ENCODE measurements at regions not wholly inside any gene's neighbourhood (a gene's known extent, or its start where the extent isn't known, plus 50 kb on each side); places are given as distances from the start of the nearest gene placed in this dataset.

GRCh38 chr13:50550151-50550550, 293.3 kb downstream of the DLEU7 start:
- DNase-seq (no peak), ATAC-seq (no peak)
- 64% methylated on average over 1 of the region's 1 CpG for WGBS (ENCODE audit: insufficient coverage, low coverage, low lambda C conversion rate, missing lambda C conversion rate)
- no peak for TF ChIP-seq CTCF (IDR thresholded peaks at IDR 0.05)
- no peak overlapping the region for H3K4me3 ChIP-seq
- no peaks in the 10 kb centered on the region for H3K27me3 ChIP-seq
- intact Hi-C loops (cut with DNase I) = no loop called here
- no peaks in the 10 kb centered on the region for H3K36me3 ChIP-seq
- H3K27ac ChIP-seq = no peak overlapping the region
- no peaks in the 10 kb centered on the region for H3K9me3 ChIP-seq
- H3K4me1 ChIP-seq = no peaks in the 10 kb centered on the region

GRCh38 chr13:50552424-50552966, 291.0 kb downstream of the DLEU7 start:
- Histone ChIP-seq H3K27me3 (no peaks in the 10 kb centered on the region), H3K9me3 (no peaks in the 10 kb centered on the region), H3K4me1 (no peaks in the 10 kb centered on the region), H3K27ac (no peak overlapping the region), H3K4me3 (no peak overlapping the region), H3K36me3 (no peaks in the 10 kb centered on the region)
- TF ChIP-seq CTCF (IDR thresholded peaks at IDR 0.05) (no peak), POLR2A (IDR thresholded peaks at IDR 0.05) (no peak)
- no peak for ATAC-seq
- WGBS (ENCODE audit: insufficient coverage, low coverage, low lambda C conversion rate, missing lambda C conversion rate) = 63% methylated on average over 1 of the region's 1 CpG
- no peak for DNase-seq
- intact Hi-C loops (cut with DNase I) = no loop called here

- no peak overlapping the region for H3K4me3 ChIP-seq
- H3K36me3 ChIP-seq = no peaks in the 10 kb centered on the region
- intact Hi-C loops (cut with DNase I) = no loop called here
- H3K27me3 ChIP-seq = no peaks in the 10 kb centered on the region
- H3K9me3 ChIP-seq = no peaks in the 10 kb centered on the region
- DNase-seq = no peak
- no peak for TF ChIP-seq CTCF (IDR thresholded peaks at IDR 0.05)
- TF ChIP-seq POLR2A (IDR thresholded peaks at IDR 0.05) = no peak
- no peaks in the 10 kb centered on the region for H3K4me1 ChIP-seq
- no peak overlapping the region for H3K27ac ChIP-seq
- ATAC-seq = no peak
Measured at GRCh38 chr13:50561739-50562138, 281.8 kb downstream of the DLEU7 start.

GRCh38 chr13:50566646-50567045, 276.8 kb downstream of the DLEU7 start:
- TF ChIP-seq CTCF (IDR thresholded peaks at IDR 0.05) = no peak
- no peak for TF ChIP-seq POLR2A (IDR thresholded peaks at IDR 0.05)
- no peak for DNase-seq
- H3K4me3 ChIP-seq = no peak overlapping the region
- intact Hi-C loops (cut with DNase I) = no loop called here
- H3K9me3 ChIP-seq = no peaks in the 10 kb centered on the region
- no peaks in the 10 kb centered on the region for H3K4me1 ChIP-seq
- no peaks in the 10 kb centered on the region for H3K27me3 ChIP-seq
- ATAC-seq = no peak
- no peak overlapping the region for H3K27ac ChIP-seq
- H3K36me3 ChIP-seq = no peaks in the 10 kb centered on the region

- 11% methylated on average over 3 of the region's 3 CpGs for WGBS (ENCODE audit: insufficient coverage, low coverage, low lambda C conversion rate, missing lambda C conversion rate)
- H3K27ac ChIP-seq = no peak overlapping the region
- H3K4me3 ChIP-seq = no peak overlapping the region
- H3K27me3 ChIP-seq = no peaks in the 10 kb centered on the region
- intact Hi-C loops (cut with DNase I) = no loop called here
- H3K4me1 ChIP-seq = no peaks in the 10 kb centered on the region
- no peaks in the 10 kb centered on the region for H3K9me3 ChIP-seq
- TF ChIP-seq CTCF (IDR thresholded peaks at IDR 0.05) = no peak
- no peak for TF ChIP-seq POLR2A (IDR thresholded peaks at IDR 0.05)
- no peaks in the 10 kb centered on the region for H3K36me3 ChIP-seq
- ATAC-seq (peak in 3 of 4 donors; percentile 38 to 66 (median 44)), DNase-seq (no peak)
Measured at GRCh38 chr13:50572129-50572528, 271.4 kb downstream of the DLEU7 start.
